ENCODE measurements at regions not wholly inside any gene's neighbourhood (a gene's known extent, or its start where the extent isn't known, plus 50 kb on each side); places are given as distances from the start of the nearest gene placed in this dataset.

- no peak for TF ChIP-seq CTCF (IDR thresholded peaks at IDR 0.05; ENCODE audit: low read depth, low read length, poor library complexity, severe bottlenecking)
- TF ChIP-seq EZH2phosphoT487 (IDR thresholded peaks at IDR 0.05; ENCODE audit: borderline replicate concordance, low read length): no peak
These were observed 61.4 kb upstream of the HMCN1 start for GRCh38 chr1:185672719-185673360.
